T-helper 2 cell treated with Interferon-gamma antibody and Interleukin-4, amounts not matched to agents 5 μg/mL and 100 μg/mL, for 36 hours (primary cell): ENCODE measurements at regions not wholly inside any gene's neighbourhood (a gene's known extent, or its start where the extent isn't known, plus 50 kb on each side); places are given as distances from the start of the nearest gene placed in this dataset.
A peak's percentile ranks its signal among the peaks of the same experiment; 100 is the strongest.

Source experiments
- DNase-seq: peaks from one replicate; pipeline ENCODE4 v3.0.0; 2021; ENCODE audit warnings: low spot score
- H3K27ac Mint-ChIP-seq: one replicate; pipeline ENCODE4 v1.8.0; 2021; ENCODE audit warnings: mild to moderate bottlenecking, mixed read lengths
- H3K27me3 Mint-ChIP-seq: one replicate; pipeline ENCODE4 v1.8.0; 2021; ENCODE audit warnings: low read depth, mixed read lengths
- H3K36me3 Mint-ChIP-seq: one replicate; pipeline ENCODE4 v1.8.0; 2021; ENCODE audit warnings: low read depth, mixed read lengths
- H3K4me1 Mint-ChIP-seq: one replicate; pipeline ENCODE4 v1.8.0; 2021; ENCODE audit warnings: low read depth, mixed read lengths
- H3K4me3 Mint-ChIP-seq: one replicate; pipeline ENCODE4 v1.8.0; 2022; ENCODE audit warnings: mild to moderate bottlenecking, moderate library complexity, mixed read lengths
- H3K9me3 Mint-ChIP-seq: one replicate; pipeline ENCODE4 v1.8.0; 2021; ENCODE audit warnings: mixed read lengths

GRCh38 chr6:134117409-134117808, 65.0 kb upstream of the SLC2A12 start:
- H3K27ac Mint-ChIP-seq: no peak overlapping the region
- peaks cover 9% of the 10 kb centered on the region for H3K4me1 Mint-ChIP-seq
- no peak overlapping the region for H3K4me3 Mint-ChIP-seq
- H3K36me3 Mint-ChIP-seq: no peaks in the 10 kb centered on the region
- no peaks in the 10 kb centered on the region for H3K9me3 Mint-ChIP-seq
- peaks cover 9% of the 10 kb centered on the region for H3K27me3 Mint-ChIP-seq
- peak; percentile 28 for DNase-seq

GRCh38 chr6:134115715-134116074, 63.3 kb upstream of the SLC2A12 start:
- no peaks in the 10 kb centered on the region for H3K9me3 Mint-ChIP-seq
- peaks cover 9% of the 10 kb centered on the region for H3K27me3 Mint-ChIP-seq
- H3K36me3 Mint-ChIP-seq: no peaks in the 10 kb centered on the region

GRCh38 chr6:134114918-134115714, 62.7 kb upstream of the SLC2A12 start:
- Mint-ChIP-seq H3K9me3 (no peaks in the 10 kb centered on the region), H3K36me3 (no peaks in the 10 kb centered on the region), H3K27me3 (peaks cover 9% of the 10 kb centered on the region), H3K4me3 (no peak overlapping the region), H3K4me1 (peaks cover 13% of the 10 kb centered on the region), H3K27ac (no peak overlapping the region)
- no peak for DNase-seq

More at GRCh38 chr6:134115715-134116074, 63.3 kb upstream of the SLC2A12 start:
- H3K4me1 Mint-ChIP-seq: peaks cover 13% of the 10 kb centered on the region
- DNase-seq: no peak
- H3K4me3 Mint-ChIP-seq: no peak overlapping the region
- no peak overlapping the region for H3K27ac Mint-ChIP-seq

GRCh38 chr6:134114489-134114888, 62.1 kb upstream of the SLC2A12 start:
- Mint-ChIP-seq H3K4me3 (no peak overlapping the region), H3K36me3 (no peaks in the 10 kb centered on the region), H3K27ac (no peak overlapping the region), H3K9me3 (no peaks in the 10 kb centered on the region), H3K4me1 (peaks cover 13% of the 10 kb centered on the region), H3K27me3 (peaks cover 9% of the 10 kb centered on the region)
- DNase-seq: no peak

GRCh38 chr6:134111726-134112125, 59.3 kb upstream of the SLC2A12 start:
- Mint-ChIP-seq H3K4me1 (peaks cover 6% of the 10 kb centered on the region), H3K36me3 (no peaks in the 10 kb centered on the region), H3K27ac (no peak overlapping the region), H3K27me3 (peaks cover 20% of the 10 kb centered on the region), H3K4me3 (no peak overlapping the region), H3K9me3 (no peaks in the 10 kb centered on the region)
- no peak for DNase-seq

GRCh38 chr6:134111062-134111677, 58.7 kb upstream of the SLC2A12 start:
- no peak overlapping the region for H3K27ac Mint-ChIP-seq

GRCh38 chr6:134106702-134107101, 54.3 kb upstream of the SLC2A12 start:
- H3K4me1 Mint-ChIP-seq: no peaks in the 10 kb centered on the region
- no peaks in the 10 kb centered on the region for H3K36me3 Mint-ChIP-seq
- H3K4me3 Mint-ChIP-seq: no peak overlapping the region
- H3K9me3 Mint-ChIP-seq: no peaks in the 10 kb centered on the region
- peaks cover 17% of the 10 kb centered on the region for H3K27me3 Mint-ChIP-seq
- DNase-seq: no peak
- H3K27ac Mint-ChIP-seq: no peak overlapping the region

More at GRCh38 chr6:134111062-134111677, 58.7 kb upstream of the SLC2A12 start:
- peak; percentile 18 for DNase-seq
- peaks cover 20% of the 10 kb centered on the region for H3K27me3 Mint-ChIP-seq
- no peaks in the 10 kb centered on the region for H3K9me3 Mint-ChIP-seq
- no peak overlapping the region for H3K4me3 Mint-ChIP-seq
- no peaks in the 10 kb centered on the region for H3K36me3 Mint-ChIP-seq
- peaks cover 6% of the 10 kb centered on the region for H3K4me1 Mint-ChIP-seq

GRCh38 chr6:134105940-134106339, 53.5 kb upstream of the SLC2A12 start:
- Mint-ChIP-seq H3K27me3 (peaks cover 17% of the 10 kb centered on the region), H3K27ac (no peak overlapping the region), H3K4me3 (no peak overlapping the region), H3K36me3 (no peaks in the 10 kb centered on the region), H3K4me1 (no peaks in the 10 kb centered on the region), H3K9me3 (no peaks in the 10 kb centered on the region)
- DNase-seq: no peak

GRCh38 chr6:134103006-134103405, 50.6 kb upstream of the SLC2A12 start:
- Mint-ChIP-seq H3K4me1 (no peaks in the 10 kb centered on the region), H3K27ac (no peak overlapping the region), H3K4me3 (no peak overlapping the region), H3K9me3 (no peaks in the 10 kb centered on the region), H3K36me3 (no peaks in the 10 kb centered on the region), H3K27me3 (peaks cover 27% of the 10 kb centered on the region)
- no peak for DNase-seq
